ENCODE measurements at regions not wholly inside any gene's neighbourhood (a gene's known extent, or its start where the extent isn't known, plus 50 kb on each side); places are given as distances from the start of the nearest gene placed in this dataset.

DNA sequence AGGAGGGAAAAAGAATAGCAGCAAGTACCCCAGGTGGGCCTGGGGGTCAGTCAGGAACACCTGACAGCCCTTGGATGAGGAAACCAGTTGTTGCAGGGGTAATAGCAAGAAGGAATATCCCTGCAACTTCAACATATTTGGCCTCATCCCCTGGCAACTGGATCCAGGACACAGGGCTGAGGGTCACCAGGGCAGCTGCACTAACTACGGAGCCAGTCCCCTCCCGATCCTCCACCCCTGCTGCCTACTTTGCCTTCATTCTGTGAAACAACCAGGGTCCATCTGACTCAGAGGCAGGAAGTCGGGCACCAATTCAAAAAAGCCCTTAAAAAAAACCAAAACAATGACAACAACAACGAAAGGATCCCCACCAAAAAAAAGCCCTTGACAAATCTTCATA, 52.9 kb downstream of the FRMPD3 start:
- no peaks in the 10 kb centered on the region for H3K9me3 Mint-ChIP-seq
- H3K36me3 Mint-ChIP-seq (ENCODE audit: low read depth), result no peaks in the 10 kb centered on the region
- H3K4me1 Mint-ChIP-seq (ENCODE audit: low read depth), result no peaks in the 10 kb centered on the region
- H3K27ac Mint-ChIP-seq, result no peak overlapping the region
- H3K4me3 Mint-ChIP-seq, result no peak overlapping the region
- peaks cover 18% of the 10 kb centered on the region for H3K27me3 Mint-ChIP-seq (ENCODE audit: insufficient read depth)
- no peak for DNase-seq (ENCODE audit: low spot score)
- intact Hi-C loops (cut with micrococcal nuclease), result no loop called here

DNA sequence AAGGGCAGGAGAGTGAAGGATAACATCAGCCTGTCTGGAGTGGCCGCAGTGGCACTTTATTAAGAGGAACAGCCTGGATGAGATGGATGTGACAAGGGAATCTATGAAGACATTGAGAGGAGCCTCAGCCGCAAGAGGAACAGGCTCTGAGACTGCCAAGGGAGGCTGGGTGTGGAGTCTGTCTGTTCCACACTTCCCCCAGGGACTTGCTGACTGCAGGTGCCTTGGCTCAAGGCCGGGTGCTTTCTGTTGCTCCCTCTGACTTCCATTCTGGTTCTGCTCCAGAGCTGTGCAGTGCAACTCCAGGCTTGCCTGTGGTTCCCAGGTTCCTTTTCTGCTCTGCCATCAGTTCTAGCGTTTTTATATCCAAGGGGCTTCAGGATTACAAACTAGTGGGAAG, 54.6 kb downstream of the FRMPD3 start:
- Mint-ChIP-seq H3K4me1 (ENCODE audit: low read depth) (no peaks in the 10 kb centered on the region), H3K4me3 (no peak overlapping the region), H3K27me3 (ENCODE audit: insufficient read depth) (peaks cover 33% of the 10 kb centered on the region), H3K27ac (no peak overlapping the region), H3K36me3 (ENCODE audit: low read depth) (no peaks in the 10 kb centered on the region), H3K9me3 (no peaks in the 10 kb centered on the region)
- no peak for DNase-seq (ENCODE audit: low spot score)
- intact Hi-C loops (cut with micrococcal nuclease), result no loop called here

DNA sequence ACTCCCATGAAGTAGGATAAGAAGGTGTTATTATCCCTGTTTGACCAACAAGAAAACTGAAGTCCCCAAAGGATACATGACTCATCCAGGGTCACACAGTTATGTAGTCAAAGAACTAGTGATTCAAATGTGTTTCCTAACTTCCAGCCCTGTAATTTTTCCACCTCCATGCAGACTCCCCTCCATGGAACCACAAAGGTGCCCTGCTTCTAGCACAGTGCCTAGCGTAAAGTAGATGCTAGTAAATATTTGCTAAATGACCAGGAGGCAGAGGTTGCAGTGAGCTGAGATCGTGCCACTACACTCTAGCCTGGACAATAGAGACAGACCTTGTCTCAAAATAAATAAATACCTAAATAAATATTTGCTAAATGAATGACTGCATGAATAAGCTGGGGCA, 55.8 kb downstream of the FRMPD3 start:
- intact Hi-C loops (cut with micrococcal nuclease), result no loop called here
- DNase-seq (ENCODE audit: low spot score), result no peak
- H3K9me3 Mint-ChIP-seq, result no peaks in the 10 kb centered on the region
- H3K27ac Mint-ChIP-seq, result no peak overlapping the region
- no peak overlapping the region for H3K4me3 Mint-ChIP-seq
- H3K36me3 Mint-ChIP-seq (ENCODE audit: low read depth), result no peaks in the 10 kb centered on the region
- H3K27me3 Mint-ChIP-seq (ENCODE audit: insufficient read depth), result peaks cover 39% of the 10 kb centered on the region
- no peaks in the 10 kb centered on the region for H3K4me1 Mint-ChIP-seq (ENCODE audit: low read depth)

DNA sequence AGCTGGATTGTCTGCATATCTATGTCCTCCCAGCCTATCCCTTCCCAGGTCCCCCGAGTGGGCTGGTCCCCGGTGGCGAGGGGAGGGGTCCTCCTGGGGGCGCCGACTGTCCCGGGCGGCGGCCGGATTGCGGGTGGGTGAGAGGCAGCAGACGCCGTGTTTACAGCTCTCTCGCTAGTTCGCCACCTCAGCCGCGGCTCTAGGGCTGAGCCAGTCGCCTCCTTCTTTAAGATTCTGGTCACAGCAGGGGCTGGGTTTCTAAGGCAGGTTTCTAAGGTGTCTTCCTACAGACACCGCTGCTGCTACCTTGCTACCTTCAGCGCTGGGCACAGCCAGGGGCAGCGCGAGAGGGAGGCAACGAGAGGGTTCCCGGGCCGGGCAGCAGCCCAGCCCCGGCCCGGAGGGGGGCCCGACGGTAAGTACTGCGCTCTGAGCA, 57.2 kb downstream of the FRMPD3 start:
- H3K4me3 Mint-ChIP-seq, result no peak overlapping the region
- no peaks in the 10 kb centered on the region for H3K36me3 Mint-ChIP-seq (ENCODE audit: low read depth)
- intact Hi-C loops (cut with micrococcal nuclease), result no loop called here
- H3K9me3 Mint-ChIP-seq, result no peaks in the 10 kb centered on the region
- H3K4me1 Mint-ChIP-seq (ENCODE audit: low read depth), result no peaks in the 10 kb centered on the region
- no peak overlapping the region for H3K27ac Mint-ChIP-seq
- peaks cover 39% of the 10 kb centered on the region for H3K27me3 Mint-ChIP-seq (ENCODE audit: insufficient read depth)
- no peak for DNase-seq (ENCODE audit: low spot score)

DNA sequence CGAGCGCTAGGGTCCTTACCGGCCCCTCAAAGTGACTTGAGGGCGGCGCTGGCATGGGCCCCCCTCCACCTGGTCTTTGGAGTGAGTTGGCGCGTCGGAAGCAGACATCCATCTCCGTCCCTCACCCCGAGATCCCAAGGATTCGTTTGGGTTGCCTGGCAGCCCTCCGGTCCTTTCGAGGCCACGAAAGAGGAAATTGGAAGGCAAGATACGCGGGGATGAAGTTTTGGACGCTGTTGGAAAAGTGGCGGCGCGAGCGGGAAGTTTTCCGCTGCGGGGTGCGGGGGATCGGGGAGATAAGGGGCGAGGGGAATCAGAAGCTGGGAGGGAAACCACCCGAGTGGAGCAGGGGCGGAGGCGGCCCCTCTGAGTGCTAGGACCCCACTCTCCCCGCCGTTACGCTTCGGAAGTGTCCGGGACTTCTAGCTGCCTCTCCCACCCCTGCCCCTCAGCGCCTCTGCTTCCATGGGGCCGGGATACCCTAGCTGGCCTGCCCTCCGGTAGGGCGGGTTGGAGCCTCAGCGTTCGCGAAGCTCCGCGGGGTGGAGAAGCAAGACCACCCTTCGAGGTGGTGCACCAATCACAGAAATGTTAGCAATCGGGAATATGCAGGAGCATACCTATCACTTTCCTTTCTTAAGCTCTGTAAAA, 57.8 kb downstream of the FRMPD3 start:
- no peaks in the 10 kb centered on the region for H3K4me1 Mint-ChIP-seq (ENCODE audit: low read depth)
- no peak overlapping the region for H3K27ac Mint-ChIP-seq
- H3K36me3 Mint-ChIP-seq (ENCODE audit: low read depth), result no peaks in the 10 kb centered on the region
- intact Hi-C loops (cut with micrococcal nuclease), result no loop called here
- no peak overlapping the region for H3K4me3 Mint-ChIP-seq
- DNase-seq (ENCODE audit: low spot score), result no peak
- no peaks in the 10 kb centered on the region for H3K9me3 Mint-ChIP-seq
- H3K27me3 Mint-ChIP-seq (ENCODE audit: insufficient read depth), result peaks cover 39% of the 10 kb centered on the region

DNA sequence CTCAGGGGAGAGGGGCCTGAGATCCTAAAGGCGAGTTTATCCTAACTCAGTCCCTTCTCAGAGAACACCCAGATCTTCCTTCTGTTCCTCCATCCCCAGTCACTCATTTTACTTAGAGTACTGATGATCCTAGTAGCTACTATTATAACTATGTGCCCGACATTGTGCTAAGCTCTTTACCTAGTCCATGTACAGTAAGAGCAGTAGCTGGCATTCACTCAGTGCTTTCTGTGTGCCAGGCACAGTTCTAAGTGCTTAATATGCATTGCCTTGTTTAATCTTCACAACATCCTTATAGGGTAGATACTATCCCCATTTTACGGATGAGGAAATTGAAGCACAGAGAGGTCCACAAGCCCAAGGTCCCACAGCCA, 58.3 kb downstream of the FRMPD3 start:
- Mint-ChIP-seq H3K4me1 (ENCODE audit: low read depth) (no peaks in the 10 kb centered on the region), H3K4me3 (no peak overlapping the region), H3K36me3 (ENCODE audit: low read depth) (no peaks in the 10 kb centered on the region), H3K27ac (no peak overlapping the region), H3K27me3 (ENCODE audit: insufficient read depth) (peaks cover 41% of the 10 kb centered on the region), H3K9me3 (no peaks in the 10 kb centered on the region)
- no peak for DNase-seq (ENCODE audit: low spot score)
- intact Hi-C loops (cut with micrococcal nuclease), result no loop called here

DNA sequence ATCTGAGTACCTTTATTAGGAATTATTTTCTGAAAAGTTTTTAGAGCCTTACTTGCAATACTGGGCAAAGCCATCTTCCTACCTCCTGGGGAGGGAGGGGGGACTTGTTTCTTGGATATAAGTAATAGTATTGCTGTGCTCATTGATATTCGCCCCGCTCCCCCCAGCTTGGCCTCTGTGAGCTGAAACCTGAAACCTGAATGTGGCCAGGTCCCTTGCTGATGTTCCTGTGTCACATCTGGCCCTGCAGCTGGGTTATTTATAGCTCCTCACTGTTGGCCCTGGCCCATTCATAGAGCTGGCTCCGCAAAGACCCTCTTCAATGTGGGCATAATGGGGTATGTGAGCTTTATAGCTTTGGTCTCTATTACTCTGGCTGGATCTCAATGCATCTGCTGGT, 59.5 kb downstream of the FRMPD3 start:
- no peak for DNase-seq (ENCODE audit: low spot score)
- Mint-ChIP-seq H3K27me3 (ENCODE audit: insufficient read depth) (peaks cover 44% of the 10 kb centered on the region), H3K36me3 (ENCODE audit: low read depth) (no peaks in the 10 kb centered on the region), H3K4me3 (no peak overlapping the region), H3K4me1 (ENCODE audit: low read depth) (no peaks in the 10 kb centered on the region), H3K27ac (no peak overlapping the region), H3K9me3 (no peaks in the 10 kb centered on the region)
- intact Hi-C loops (cut with micrococcal nuclease), result no loop called here

DNA sequence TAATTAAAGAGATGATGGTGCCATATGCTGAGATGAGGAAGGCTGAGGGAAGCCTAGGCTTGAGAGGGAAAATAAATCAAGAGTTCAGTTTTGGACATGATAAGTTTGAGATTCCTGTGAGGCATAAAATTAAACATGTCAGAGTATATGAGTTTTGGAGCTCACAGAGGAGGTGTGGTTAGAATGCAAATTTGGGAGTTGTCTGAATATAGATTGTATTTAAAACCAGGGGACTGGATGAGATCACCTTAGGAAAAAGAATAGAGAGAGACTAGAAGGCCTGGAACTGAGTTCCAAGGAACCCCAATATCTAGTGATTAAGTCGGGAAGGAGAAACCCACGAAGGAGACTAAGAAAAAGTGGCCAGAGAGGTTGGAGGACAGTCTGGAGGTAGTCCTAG, 65.5 kb downstream of the FRMPD3 start:
- intact Hi-C loops (cut with micrococcal nuclease), result no loop called here
- DNase-seq (ENCODE audit: low spot score), result no peak
- H3K4me3 Mint-ChIP-seq, result no peak overlapping the region
- H3K9me3 Mint-ChIP-seq, result no peaks in the 10 kb centered on the region
- no peaks in the 10 kb centered on the region for H3K36me3 Mint-ChIP-seq (ENCODE audit: low read depth)
- no peak overlapping the region for H3K27ac Mint-ChIP-seq
- H3K27me3 Mint-ChIP-seq (ENCODE audit: insufficient read depth), result peaks cover 9% of the 10 kb centered on the region
- H3K4me1 Mint-ChIP-seq (ENCODE audit: low read depth), result no peaks in the 10 kb centered on the region

DNA sequence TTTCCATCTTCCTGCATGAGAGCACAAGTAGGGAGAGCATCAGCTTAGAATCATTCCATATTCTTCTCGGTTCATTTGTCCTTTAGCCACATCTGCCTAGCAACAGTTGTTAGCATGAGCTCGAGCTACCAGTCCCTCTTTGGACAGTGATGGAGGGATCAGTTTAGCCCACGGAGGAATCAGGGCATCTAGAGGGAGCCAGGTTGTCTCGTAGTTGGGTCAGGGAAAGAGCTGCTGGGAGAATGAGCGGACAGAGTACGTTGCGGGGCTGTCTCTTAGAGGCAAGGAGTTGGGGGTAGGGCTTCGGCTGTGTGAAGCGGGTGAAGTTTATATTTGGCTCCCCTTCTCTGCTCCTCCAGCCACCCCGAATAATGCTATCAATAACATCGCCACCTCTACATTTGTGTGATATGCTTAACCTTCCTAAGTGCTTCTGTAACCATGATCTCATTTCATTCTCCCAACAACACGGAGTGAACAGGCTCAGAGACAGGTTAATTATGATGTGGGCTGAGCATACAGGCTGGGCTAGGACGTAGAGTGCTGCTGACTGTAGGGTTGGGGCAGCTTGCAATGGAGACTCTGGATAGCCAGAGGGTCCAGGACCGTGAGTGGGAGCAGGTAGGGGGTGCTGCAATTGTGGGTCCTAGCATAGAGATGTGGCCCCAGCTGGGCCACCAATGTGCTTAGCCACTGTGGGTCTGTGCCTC, 72.6 kb downstream of the FRMPD3 start:
- Mint-ChIP-seq H3K27me3 (ENCODE audit: insufficient read depth) (no peaks in the 10 kb centered on the region), H3K27ac (no peak overlapping the region), H3K36me3 (ENCODE audit: low read depth) (no peaks in the 10 kb centered on the region), H3K9me3 (no peaks in the 10 kb centered on the region), H3K4me1 (ENCODE audit: low read depth) (no peaks in the 10 kb centered on the region), H3K4me3 (no peak overlapping the region)
- DNase-seq (ENCODE audit: low spot score), result no peak
- intact Hi-C loops (cut with micrococcal nuclease), result no loop called here

DNA sequence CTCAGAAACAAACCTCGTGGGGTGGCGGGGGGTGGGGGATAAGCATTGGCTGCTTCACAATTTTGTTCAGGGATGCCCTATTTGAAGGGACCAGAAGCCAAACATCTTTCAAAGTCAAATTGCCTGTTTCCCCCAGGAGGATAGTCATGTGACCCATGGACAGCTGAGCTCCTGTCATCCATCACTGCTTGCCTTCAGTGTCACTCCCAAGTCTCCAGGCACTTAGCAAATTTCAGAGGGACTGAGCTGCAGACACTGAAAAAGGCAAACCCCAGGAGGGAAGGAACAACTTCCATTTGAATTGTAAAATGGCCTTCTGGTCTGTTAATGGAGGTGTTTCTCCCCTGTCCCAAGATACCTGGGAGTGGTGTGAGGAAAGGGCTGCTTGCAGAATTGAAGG, 73.4 kb downstream of the FRMPD3 start:
- Mint-ChIP-seq H3K9me3 (no peaks in the 10 kb centered on the region), H3K4me1 (ENCODE audit: low read depth) (no peaks in the 10 kb centered on the region), H3K27me3 (ENCODE audit: insufficient read depth) (no peaks in the 10 kb centered on the region), H3K36me3 (ENCODE audit: low read depth) (no peaks in the 10 kb centered on the region), H3K4me3 (no peak overlapping the region), H3K27ac (no peak overlapping the region)
- DNase-seq (ENCODE audit: low spot score), result no peak
- intact Hi-C loops (cut with micrococcal nuclease), result no loop called here

DNA sequence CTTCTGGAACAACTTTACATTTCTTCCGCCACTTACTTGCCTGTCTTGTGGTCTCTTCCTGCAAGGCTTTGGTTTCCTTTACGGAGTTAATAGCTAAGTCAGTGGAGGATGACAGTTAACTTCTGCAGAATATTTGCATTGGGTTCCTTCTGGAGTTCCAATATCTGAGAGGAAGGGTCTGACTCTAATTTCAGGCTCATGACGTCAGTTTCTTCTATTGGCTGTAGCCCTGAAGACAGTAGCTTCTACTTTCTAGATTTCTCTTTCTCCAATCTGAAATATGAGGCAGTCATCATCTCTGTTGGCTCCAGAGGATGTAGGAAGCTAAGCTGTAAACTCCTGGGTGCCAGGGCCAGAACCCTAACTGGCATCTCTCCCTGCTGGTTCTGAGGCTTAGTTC, 76.7 kb downstream of the FRMPD3 start:
- no peak overlapping the region for H3K4me3 Mint-ChIP-seq
- no peaks in the 10 kb centered on the region for H3K27me3 Mint-ChIP-seq (ENCODE audit: insufficient read depth)
- no peaks in the 10 kb centered on the region for H3K36me3 Mint-ChIP-seq (ENCODE audit: low read depth)
- H3K9me3 Mint-ChIP-seq, result no peaks in the 10 kb centered on the region
- H3K4me1 Mint-ChIP-seq (ENCODE audit: low read depth), result no peaks in the 10 kb centered on the region
- intact Hi-C loops (cut with micrococcal nuclease), result no loop called here
- no peak overlapping the region for H3K27ac Mint-ChIP-seq
- no peak for DNase-seq (ENCODE audit: low spot score)

DNA sequence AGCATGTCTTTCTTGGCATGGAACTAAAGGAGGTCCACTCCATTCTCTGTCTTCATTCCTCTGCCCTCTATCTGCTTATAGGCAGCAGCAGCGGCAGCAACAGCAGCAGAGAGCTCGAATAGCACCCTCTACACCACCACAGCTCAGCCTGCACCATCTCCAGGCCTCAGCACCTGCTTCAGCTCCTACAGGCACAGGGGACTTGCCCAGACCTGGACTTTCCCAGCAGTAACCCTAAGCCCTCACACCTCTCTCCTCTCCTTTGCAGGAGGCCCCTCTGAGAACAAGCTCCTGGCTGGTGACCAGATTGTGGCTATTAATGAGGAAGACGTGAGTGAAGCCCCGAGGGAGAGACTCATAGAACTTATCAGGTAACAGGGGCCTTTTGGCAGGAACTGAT, 80.7 kb downstream of the FRMPD3 start:
- DNase-seq (ENCODE audit: low spot score), result no peak
- Mint-ChIP-seq H3K36me3 (ENCODE audit: low read depth) (no peaks in the 10 kb centered on the region), H3K9me3 (no peaks in the 10 kb centered on the region), H3K4me1 (ENCODE audit: low read depth) (no peaks in the 10 kb centered on the region), H3K27me3 (ENCODE audit: insufficient read depth) (peaks cover 5% of the 10 kb centered on the region), H3K27ac (no peak overlapping the region), H3K4me3 (no peak overlapping the region)
- intact Hi-C loops (cut with micrococcal nuclease), result no loop called here

DNA sequence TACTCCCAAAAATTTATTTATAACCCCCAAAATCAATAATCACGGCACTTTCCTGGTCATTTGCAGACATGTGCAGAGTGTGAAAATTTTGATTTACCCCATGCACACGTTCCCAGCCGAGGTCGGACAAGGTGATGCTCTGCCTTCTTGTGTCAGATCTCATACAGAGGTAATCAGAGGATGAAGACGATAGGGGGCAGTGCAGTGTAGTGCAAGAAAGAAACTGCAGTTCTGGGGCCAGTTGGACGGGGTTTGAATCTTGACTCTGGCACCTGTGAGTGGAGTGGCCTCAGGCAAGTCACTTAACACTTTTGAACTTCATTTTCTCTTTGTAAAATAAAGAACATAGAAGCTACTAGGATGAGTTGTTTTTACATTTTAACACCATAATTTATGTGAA, 88.4 kb downstream of the FRMPD3 start:
- no peaks in the 10 kb centered on the region for H3K9me3 Mint-ChIP-seq
- intact Hi-C loops (cut with micrococcal nuclease), result loop anchor here (1.0 to 5.0 kb wide), 4 partner anchors 94 to 356 kb away; partner anchors contain the start of gene NCBP2L
- H3K4me3 Mint-ChIP-seq, result no peak overlapping the region
- H3K4me1 Mint-ChIP-seq (ENCODE audit: low read depth), result no peaks in the 10 kb centered on the region
- no peaks in the 10 kb centered on the region for H3K36me3 Mint-ChIP-seq (ENCODE audit: low read depth)
- DNase-seq (ENCODE audit: low spot score), result peak; percentile 6
- peaks cover 8% of the 10 kb centered on the region for H3K27me3 Mint-ChIP-seq (ENCODE audit: insufficient read depth)
- H3K27ac Mint-ChIP-seq, result no peak overlapping the region

DNA sequence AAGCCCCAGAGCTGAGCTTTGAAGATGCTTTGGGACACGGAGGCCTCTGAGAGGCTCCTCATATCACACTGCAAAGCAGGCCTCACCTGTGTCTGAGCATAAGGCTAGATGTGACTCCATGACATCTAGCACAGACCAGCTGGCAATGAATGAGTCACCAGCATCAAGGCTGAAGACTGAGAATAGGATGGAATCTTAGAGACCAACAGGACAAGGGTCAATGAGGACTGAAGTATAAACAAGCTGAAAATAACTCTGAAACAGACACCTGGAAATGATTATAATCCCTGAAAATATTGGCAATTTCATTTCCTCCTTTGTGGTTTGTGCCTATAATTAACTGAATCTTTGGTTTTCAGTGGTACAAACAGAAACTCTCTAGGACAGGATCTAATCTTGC, 87.1 kb upstream of the PRPS1 start:
- H3K27me3 Mint-ChIP-seq (ENCODE audit: insufficient read depth), result peaks cover 8% of the 10 kb centered on the region

More for the DNA sequence above, 87.1 kb upstream of the PRPS1 start:
- H3K4me3 Mint-ChIP-seq, result no peak overlapping the region
- no peaks in the 10 kb centered on the region for H3K4me1 Mint-ChIP-seq (ENCODE audit: low read depth)
- H3K27ac Mint-ChIP-seq, result no peak overlapping the region
- no peaks in the 10 kb centered on the region for H3K9me3 Mint-ChIP-seq
- DNase-seq (ENCODE audit: low spot score), result no peak
- intact Hi-C loops (cut with micrococcal nuclease), result no loop called here
- no peaks in the 10 kb centered on the region for H3K36me3 Mint-ChIP-seq (ENCODE audit: low read depth)
